T47D (cell line): ENCODE measurements at regions not wholly inside any gene's neighbourhood (a gene's known extent, or its start where the extent isn't known, plus 50 kb on each side); places are given as distances from the start of the nearest gene placed in this dataset.
A peak's percentile ranks its signal among the peaks of the same experiment; 100 is the strongest.

Experiments
- DNase-seq, 2 experiments: peaks; one replicate each; pipeline versions ENCODE4 v3.0.0 to v3.0.0-alpha.2; 2011 to 2012; ENCODE audit warnings: low read depth in 1 of 2, low spot score in 1 of 2
- JUND ChIP-seq: IDR thresholded peaks from 2 replicates; pipeline ENCODE4 v1.6.1; 2012; ENCODE audit warnings: low read depth
- in situ Hi-C: cut with HindIII; loops from 2 replicates; pipeline ENCODE4 v1.10.0; 2016; ENCODE audit warnings: low sequenced_read_pairs, low pct_unique_long_range_greater_than_20kb

DNA sequence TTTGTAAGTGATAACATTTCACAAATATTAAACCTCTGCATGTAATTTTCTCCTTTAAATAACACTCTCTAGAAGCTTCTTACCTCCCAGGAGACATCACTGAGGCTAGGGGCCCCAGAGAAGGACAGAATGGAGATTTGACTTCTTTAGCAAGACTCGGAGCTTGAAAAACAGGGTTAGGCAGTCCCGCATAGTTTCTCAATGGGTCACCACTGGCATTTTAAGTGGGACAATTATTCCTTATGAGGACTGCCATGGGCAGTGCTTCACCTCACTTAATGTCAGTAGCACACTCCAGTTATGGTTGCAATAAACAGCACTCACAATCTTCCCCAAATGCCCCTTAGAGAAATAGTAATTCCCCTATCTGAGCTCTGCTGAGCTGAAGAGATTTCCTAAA lies 66.7 kb upstream of the NOCT start:
- no peak for TF ChIP-seq JUND
- in situ Hi-C loops, result no loop called here
- peak in 1 of 2 experiments; percentile 72 for DNase-seq

DNA sequence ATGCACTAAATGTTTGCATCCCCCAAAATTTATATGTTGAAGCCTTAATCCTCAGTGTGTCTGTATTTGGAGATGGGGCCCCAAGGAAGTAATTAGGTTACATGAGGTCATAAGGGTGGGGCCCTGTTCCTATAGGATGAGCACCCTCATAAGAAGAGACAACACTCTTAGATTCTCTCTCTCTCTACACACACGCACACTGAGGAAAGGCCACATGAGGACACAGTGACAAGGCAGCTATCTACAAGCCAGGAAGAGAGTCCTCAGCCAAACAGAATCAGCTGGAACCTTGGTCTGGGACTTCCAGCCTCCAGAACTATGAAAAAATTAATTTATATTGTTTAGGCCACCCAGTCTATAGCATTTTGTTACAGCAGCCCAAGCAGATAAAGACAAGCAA lies 69.3 kb upstream of the NOCT start:
- DNase-seq, result no peak
- in situ Hi-C loops, result no loop called here
- no peak for TF ChIP-seq JUND

GRCh38 chr4:138945840-138946239 lies 69.7 kb upstream of the NOCT start:
- TF ChIP-seq JUND, result no peak
- in situ Hi-C loops, result no loop called here

DNA sequence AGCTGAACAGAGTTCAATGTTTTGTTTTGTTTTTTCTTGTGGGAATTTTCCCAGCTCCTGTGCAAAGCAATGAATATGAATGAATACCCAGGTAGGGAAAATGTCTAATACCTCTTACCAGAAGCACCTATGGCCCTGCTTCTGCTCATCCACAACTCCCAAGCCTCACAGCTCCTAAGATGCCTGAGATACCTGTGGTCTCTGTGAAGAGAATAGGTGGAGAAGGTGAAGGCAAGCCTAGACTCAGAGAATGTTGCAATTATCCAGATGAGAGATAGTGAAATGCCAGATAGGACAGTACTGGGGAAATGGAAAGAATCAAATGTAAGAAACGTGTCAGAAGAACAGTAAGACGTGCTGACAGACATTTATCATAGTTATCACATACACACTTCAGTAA lies 70.2 kb upstream of the NOCT start:
- no peak for TF ChIP-seq JUND
- DNase-seq, result no peak
- in situ Hi-C loops, result no loop called here

More at GRCh38 chr4:138945840-138946239, 69.7 kb upstream of the NOCT start:
- no peak for DNase-seq

DNA sequence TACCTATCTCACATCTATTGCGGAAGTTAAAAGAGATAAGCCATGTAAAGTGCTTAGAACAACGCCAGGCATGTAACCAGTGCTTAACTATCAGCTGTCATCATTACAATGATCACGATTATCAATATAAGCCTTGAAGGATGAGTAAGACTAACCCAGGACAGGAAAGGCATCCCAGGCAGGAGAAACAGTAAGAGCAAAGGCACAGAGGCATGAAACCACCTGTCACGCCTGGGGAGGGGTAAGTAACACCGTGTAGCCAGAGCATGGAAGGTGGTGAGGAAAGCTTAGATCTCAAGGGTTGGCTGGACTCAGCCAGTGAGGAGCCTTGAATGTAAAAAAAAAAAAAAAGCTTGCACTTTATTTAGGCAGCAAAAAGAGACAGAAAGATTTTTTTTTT lies 71.7 kb upstream of the NOCT start:
- no peak for DNase-seq
- no peak for TF ChIP-seq JUND
- in situ Hi-C loops, result no loop called here

GRCh38 chr4:138941037-138941436 lies 74.5 kb upstream of the NOCT start:
- in situ Hi-C loops, result no loop called here
- no peak for TF ChIP-seq JUND
- DNase-seq, result no peak

DNA sequence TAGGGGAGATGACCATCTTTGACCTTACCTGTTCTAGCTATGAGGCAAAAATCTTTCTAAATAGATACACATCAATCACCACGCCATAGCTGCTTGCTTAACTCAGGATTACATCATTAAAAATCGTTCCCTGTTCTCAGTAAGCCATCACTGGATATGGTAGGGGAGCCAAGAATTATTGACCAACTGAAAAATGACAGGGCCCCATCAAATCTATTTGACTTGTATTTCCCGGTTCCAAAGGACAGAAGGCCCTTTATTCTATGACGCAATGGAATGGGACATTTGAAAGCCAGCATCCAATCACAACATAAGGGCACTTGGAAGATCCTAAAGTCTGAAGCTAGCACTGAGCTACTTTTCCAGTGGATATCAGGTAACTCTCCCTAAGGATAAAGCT lies 75.6 kb upstream of the NOCT start:
- TF ChIP-seq JUND, result no peak
- in situ Hi-C loops, result no loop called here
- DNase-seq, result no peak

DNA sequence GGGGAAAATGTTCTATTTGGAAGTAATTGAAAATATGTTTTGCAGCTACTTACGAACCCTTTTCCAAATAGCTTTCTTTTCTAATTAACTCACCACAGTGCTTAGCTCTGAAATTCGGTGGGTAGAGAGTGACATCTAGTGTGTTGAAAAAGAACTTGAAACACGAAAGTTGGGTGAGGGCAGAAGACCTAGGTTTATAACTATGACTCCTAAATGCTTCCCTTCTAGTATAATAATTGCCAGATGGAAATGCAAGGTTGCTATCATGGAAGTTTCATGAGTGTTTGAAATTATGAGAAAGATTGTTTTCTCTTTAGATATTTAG lies 77.3 kb upstream of the NOCT start:
- DNase-seq, result peak in 1 of 2 experiments; percentile 76
- no peak for TF ChIP-seq JUND
- in situ Hi-C loops, result no loop called here

DNA sequence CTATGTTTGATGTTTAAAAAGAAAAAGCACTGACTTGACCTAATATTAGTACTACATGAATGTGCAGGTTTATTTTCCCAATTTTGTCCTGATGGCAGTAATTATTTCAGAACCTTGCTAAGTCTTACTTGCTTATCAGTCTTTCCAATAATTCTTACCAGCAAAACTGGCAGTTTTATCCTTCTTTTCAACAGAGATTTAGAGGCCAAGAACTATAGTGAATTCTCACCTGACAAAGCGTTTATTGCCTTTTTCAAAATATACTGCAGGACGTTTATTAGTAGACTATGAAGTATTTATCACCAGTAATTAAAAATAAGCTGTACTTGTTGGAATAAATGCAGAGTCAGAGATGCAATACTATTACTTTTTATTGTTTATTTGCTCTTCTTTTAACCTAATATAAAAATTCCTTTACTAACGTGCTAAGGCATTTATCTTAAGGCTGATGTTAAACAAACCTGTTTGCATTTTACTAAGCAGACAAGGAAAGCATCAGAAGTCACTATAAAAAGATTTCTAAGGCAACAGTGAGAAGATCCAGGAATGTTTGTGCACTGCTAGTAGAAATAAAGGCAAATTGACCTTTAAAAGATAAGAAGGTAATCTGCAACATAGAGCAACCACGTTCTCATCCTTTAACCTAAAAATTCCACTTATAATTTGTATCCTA lies 80.3 kb upstream of the NOCT start:
- in situ Hi-C loops, result no loop called here
- no peak for DNase-seq

GRCh38 chr4:138927072-138927471 lies 88.5 kb upstream of the NOCT start:
- TF ChIP-seq JUND, result no peak
- in situ Hi-C loops, result no loop called here
- no peak for DNase-seq

More for the DNA sequence above, 80.3 kb upstream of the NOCT start:
- peak; percentile 42; the same call in 1 of the 2 replicates for TF ChIP-seq JUND

DNA sequence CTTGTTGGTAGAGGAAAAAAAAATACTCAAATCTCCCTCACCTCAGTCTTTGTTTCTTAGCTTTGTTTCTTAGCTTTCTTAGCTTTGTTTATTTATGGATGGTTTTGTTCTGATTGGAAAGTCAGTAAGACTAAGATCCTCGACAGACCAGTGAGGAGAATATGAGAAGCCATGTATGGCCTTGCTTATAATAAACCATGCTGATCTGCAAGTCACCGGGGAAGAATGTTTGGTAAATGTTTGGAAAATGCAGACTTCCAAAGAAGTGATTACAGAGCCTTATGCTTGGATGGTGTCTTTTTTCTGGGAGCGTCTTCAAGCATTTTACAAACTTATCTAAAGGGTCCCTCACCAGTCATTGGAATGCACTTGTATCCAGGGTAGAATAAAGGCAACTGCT lies 90.1 kb upstream of the NOCT start:
- no peak for DNase-seq
- no peak for TF ChIP-seq JUND
- in situ Hi-C loops, result no loop called here

- in situ Hi-C loops, result no loop called here
- DNase-seq, result peak; percentile 13 to 88
- TF ChIP-seq JUND, result no peak
Measured at GRCh38 chr4:138919094-138919936, 96.3 kb upstream of the NOCT start.

DNA sequence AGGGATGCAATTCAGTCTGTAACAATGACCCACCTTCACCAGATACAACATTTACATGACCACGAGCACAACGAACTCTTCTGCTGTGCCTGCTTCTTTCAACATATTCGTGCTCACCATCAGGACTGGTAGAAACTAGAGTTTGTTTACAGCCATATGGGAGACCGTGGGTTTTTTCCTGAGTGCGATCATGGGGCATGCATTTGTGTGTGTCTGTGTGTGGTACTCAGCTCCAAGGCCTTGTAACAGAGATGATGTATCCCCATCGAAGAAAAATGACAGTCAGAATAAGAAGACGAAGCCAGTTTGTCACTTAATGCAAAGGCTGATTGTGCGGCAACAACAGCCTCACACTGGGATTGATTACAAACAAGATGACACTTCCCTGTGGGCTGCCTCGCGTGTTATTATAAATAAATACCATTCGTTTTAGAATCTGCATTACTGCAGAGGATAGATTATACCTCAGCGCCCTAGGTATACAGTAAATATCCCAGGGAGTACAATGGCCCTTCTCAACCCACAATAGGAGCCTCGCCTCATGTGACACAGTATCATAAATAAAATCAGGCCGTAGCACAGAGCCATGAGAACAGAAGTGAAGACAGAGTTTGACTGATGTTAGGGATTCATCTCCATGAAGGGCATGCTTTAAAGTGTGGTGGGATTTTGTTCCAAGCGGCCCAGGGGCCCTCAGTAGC lies 97.3 kb upstream of the NOCT start:
- in situ Hi-C loops, result no loop called here
- no peak for TF ChIP-seq JUND
- no peak for DNase-seq
